Anterior cingulate cortex (tissue), 58 donors: ENCODE measurements at regions not wholly inside any gene's neighbourhood (a gene's known extent, or its start where the extent isn't known, plus 50 kb on each side); places are given as distances from the start of the nearest gene placed in this dataset.
"Not testable (repeated sequence)": the region's sequence is repeated elsewhere in the genome, so short reads cannot be mapped to it uniquely, and the experiment has no call there.

Source experiments
- DNase-seq, 58 donors: peaks; one replicate each; lab custom pipeline; 2025; lab: John Stamatoyannopoulos, UW

DNA sequence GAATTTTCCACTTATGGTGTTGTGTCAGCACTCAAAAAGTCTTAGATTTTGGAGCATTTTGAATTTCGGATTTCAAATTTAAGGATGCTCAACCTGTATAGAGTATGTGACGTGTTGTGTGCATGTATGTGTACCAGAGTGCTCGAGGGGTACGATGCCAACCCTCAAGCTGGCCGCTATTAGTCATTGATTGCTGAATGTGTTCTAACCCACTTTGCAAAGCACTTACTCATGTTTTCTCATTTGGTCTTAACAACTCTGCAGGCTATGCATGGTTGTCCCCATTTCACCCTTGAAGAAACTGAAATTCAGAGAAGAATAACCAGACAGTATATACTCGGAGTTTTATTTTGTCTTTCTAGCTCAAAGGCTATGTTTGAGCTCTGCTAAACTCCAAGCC is 196.4 kb upstream of the TENM4 start:
- DNase-seq, result no peak

DNA sequence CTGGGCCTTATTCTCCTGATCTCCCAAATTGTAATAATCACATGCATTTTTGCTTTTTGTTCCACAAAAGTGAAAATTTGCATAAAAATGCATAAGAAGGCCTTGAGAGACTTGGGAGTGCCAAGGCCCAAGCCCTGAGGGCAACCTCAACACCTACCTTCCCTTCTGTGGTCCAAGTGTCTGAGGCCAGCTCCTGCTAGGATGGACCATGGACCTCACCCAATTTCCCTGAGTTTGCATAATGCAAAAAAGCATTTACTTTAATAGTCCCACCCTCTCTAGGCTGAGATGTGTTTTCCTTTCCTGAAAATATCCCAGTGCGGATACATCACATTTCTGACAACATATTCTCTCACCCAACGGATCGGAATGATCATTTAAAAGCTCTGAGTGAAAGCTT is 194.1 kb upstream of the TENM4 start:
- no peak for DNase-seq

DNA sequence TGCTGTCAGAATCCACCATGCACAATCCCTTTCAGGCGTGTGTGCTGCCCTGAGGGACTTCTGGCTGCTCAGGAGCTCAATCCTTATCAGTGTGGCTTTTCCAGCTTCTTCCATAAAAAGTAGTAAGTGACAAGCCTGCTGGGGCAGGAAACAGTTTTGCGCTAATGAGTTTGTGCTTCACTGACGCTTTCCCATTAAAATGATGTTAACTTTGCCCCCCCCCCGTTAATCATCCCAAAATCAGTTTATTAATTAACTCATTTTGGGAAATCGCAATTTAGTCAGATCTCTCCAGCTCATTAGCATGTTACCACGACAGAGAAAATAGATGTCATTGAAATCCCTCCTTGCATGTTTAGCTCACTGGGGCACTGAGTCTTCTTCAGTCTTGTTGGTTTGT is 186.5 kb upstream of the TENM4 start:
- DNase-seq, result no peak

DNA sequence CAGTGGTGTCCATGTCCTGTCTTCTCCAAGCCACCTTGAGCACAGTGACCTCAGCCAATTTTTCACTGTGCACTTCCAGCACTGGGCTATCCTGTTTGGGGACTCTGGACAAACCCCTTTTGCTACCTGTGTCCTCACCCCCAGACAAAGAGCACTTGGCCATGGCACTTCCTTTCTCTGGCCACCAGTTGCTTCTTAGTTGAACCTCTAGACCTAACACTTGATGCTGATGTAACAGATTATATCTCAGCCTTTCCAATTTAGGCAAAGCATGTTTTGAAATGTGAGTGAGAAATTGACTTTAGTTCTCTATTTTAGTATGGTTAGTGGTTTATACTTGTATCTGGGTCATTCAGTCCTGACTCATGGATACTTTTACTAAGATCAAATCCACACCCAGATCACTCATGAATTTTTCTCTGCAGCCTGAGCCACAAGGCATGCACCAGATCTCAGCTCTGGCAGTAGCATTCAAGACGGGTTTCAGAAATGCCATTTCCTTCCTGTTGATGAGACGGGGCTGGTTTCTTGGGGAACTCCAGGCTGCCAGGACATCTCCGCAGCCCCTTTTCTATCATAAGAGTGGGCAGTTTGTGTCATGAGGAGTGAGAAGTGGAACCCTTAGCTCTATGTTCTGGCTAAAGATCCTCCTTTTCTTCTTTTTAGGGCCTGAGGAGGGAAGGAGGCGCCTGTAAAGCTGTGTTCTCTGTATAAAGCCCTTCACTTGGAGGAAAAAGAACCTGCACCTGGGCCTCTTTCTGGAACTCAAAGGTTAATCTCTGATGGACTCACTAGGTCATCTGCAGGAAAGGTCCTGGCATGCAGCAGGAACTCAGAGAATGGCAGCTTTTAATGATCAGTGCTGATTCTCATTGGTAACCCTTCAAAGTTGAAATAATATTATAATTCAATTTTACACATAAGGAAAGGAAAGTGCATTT is 185.6 kb upstream of the TENM4 start:
- no peak for DNase-seq

DNA sequence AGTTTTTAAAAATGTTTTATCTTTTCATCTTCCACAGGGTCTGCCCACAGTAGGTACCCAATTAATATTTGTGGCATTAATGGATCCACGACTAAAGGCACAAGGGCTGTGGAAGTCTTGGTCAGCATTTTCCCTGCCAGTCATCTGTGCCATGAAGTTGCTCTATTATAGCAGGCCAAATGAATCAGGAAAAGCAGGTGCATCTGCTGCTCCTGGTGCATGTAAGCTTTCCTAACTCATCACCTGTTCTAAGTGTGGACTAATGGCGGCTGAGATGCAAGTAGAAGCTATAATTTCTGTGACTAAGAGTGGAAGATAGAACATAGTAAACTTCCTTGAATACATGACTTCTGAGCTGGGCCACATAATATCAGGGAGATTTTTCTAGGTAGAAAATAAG is 182.5 kb upstream of the TENM4 start:
- no peak for DNase-seq

DNA sequence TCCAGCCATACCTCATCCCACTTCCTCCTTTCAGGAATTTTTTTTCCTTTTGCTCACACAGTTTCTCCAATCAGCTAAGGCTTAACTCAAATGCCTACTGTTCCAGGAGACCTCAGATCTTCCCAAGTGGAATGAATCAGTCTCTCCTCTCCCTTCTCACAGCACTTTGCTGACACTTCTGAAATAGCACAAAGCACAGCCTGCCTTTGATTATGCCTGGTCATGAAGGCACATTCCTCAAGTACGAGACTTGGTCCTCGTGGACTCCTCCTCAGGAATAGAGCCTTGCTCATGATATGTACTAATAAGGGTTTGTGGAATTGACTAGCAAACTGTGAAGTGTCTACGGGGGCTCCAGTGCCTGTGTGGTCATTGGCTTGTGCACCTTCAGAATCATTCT is 176.7 kb upstream of the TENM4 start:
- no peak for DNase-seq

DNA sequence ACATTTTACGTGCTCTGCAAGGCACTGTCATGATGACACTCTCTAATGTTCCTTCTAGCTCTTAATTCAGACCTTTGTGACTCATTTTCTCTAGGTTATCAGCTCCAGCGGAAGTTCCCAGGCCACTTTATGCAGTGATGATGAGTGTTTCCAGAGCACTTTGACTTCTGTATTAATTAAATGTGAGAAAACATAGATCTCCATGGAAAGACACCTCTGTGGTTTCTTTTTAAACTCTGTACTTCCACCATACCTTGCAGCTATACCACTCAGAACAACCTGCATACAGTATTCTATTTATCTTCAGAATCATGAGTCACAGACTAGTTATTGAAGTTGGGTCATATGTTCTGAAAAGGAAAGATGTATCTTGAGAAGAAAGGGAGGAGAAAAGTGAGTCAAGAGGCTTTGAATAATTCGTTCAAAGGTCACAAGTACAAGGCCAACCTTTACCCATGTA is 175.6 kb upstream of the TENM4 start:
- no peak for DNase-seq

DNA sequence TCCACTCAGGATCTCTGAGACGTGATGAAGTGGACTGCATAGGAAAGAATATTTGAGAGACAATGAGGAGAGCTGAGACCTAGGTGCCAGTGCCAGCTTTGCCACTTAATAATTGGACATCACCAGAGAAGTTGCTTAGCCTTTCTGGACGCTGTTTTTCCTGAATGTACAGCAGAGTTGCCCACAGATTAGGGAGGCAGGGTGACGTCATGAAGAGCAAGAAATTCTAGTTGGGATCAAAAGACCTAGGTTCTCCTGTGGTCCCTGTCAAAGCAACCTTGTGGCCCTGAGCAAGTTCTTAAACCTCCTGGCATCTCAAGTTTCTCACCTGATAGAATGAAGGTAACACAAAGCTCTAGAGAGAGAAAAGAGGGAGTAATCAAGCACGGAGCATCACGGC is 174.6 kb upstream of the TENM4 start:
- DNase-seq, result no peak

DNA sequence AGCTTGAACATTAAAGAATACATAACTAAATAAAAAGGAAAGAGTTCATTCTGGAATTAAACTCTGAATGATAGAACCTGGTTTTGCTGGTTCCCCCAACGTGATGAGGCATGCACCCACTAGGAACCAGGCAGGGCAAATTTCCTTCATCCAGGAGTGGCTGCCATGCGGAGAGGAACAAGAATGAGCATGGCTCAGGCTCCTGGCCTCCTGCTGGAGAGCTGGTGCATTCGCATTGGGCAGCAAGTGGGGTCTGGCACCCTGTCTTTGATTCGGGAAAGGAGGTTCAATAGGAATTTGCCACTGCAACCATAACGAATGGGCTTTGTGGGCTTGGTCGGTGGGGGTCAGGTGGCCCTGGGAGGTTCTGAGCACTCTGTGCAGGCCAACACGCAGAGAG is 169.8 kb upstream of the TENM4 start:
- no peak for DNase-seq

DNA sequence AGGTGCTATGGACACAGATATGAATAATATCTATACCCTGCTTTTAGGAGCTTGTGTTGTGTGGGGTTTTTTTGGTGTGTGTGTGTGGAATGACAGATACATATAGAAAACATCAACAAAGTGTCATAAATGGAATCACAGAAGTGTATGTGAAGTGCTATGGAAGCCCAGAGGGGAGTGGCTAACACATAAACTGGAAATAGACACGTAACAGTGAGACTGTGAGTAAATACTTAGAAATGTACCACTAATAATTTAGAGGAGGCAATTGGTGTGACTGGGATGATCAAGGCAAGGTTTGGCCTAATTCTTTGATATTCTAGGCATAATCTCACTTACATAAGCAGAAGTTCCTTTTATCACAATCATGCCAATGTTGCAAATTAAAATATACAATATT is 169.3 kb upstream of the TENM4 start:
- no peak for DNase-seq

DNA sequence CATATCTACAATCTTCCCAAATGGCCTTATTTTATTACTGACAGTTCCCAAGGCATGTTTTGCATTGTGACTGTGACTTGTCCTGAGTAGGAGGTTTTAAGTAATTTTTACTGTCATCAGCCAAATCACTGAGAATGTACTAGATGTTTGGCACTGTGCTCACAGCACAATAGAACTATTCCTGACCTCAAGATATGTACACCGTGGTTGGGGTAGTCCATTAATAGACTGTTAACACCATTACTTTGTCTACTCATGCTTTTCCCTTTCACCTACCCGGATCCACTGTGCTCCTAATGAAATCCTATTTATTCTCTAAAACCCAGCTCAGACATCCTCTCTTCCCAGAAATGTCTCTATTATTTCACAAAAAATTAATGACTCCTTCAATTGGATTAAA is 168.7 kb upstream of the TENM4 start:
- DNase-seq, result no peak

DNA sequence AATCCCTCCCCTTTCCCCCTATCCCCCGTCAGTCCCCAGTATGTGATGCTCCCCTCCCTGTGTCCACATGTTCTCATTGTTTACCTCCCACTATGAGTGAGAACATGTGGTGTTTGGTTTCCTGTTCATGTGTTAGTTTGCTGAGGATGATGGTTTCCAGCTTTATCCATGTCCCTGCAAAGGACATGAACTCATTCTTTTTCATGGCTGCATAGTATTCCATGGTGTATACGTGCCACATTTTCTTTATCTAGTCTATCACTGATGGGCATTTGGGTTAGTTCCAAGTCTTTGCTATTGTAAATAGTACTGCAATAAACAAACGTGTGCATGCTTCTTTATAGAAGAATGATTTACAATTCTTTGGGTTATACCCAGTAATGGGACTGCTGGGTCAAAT is 165.6 kb upstream of the TENM4 start:
- DNase-seq, result not testable (repeated sequence)

DNA sequence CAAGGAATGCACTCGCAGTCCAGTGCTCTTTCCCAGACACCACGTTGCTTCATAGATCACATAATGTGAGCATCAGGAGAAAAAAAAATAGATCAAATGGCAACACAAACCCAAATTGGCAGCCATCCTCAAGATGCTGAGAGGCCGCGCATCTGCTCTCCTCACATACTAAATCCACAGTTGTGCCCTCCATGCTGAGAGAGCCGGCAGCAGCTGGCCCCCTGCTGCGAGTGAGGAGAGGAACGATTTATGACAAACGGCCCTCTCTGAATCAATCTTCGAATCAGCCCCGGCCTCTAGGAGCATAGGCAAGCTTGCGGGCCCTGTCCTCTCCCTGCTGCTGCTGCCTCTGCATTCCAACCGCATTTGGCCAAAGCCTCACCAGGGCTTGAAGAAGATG is 159.9 kb upstream of the TENM4 start:
- DNase-seq, result no peak

DNA sequence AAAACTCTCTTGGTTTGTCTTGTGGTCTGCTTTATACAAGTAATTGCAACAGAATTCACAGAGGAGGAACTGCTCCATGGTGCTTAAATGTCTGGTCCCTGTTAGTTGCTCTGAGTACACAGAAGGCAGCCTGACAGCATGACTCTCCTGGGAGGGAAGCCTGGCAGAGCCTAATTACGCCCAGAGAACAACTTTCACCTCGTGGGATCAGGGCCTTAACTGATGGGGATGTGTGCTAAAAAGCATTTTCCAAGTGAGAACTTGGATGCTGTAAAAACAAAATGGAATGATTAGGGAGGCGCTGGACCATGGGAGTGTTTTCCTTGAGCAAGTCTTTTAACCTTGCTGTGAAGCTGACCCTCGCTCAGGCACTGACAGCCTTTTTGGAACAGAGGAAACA is 154.0 kb upstream of the TENM4 start:
- no peak for DNase-seq

DNA sequence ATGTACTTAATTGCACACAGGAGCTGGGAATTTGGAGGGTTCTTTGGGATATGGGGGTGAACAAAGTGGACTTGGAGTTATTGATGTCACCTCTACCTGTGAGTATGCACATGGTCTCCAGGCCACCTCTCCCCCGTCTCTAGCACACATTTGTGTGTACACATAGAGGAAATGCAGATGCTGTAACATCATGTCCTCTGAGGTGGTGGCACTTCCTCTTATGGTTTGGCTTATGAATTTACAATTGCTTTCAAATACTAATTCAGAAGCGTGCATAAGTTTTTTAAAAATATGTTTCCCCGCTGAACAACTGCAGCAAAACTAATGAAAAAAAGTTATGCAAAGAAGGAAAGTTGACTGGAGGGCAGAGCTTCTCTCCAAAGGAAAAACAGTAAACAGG is 152.0 kb upstream of the TENM4 start:
- no peak for DNase-seq

DNA sequence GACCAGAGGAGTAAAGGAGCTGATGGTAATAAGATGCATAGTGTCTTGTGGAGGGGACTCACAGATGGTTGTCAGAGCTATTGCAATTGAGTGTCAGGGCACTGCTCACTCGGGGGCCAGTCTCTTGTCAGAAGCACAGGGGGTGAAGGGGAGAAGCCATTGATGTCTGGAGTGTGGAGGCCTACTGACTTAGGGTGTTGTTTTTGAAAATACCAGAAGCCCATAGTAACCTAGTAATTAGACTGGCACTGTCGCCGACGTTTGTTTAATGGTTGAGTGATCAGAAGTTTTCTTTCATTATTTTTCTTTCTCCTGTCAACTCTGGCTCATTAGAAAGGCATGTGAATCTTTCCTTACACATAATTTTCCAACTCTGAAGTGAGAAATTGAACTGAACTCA is 151.6 kb upstream of the TENM4 start:
- DNase-seq, result no peak

DNA sequence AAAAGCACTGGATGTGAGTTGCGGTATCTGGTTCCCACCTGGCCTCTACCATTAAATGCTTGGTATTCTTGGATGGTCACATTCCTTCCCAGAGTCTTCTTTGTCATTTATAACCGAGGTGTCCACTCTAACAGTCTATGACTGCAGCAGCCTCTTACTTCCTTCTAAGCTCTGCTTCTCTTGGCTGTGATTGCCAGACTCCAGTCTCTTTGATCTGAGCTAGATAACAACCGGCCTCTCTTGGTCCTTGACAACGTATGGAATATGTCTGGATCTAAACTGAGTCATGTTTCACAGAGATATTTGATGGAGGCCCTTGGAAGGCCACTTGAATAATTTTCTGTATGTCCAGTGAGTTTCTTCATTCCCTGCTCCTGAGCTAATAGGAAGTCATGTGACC is 141.6 kb upstream of the TENM4 start:
- DNase-seq, result no peak

DNA sequence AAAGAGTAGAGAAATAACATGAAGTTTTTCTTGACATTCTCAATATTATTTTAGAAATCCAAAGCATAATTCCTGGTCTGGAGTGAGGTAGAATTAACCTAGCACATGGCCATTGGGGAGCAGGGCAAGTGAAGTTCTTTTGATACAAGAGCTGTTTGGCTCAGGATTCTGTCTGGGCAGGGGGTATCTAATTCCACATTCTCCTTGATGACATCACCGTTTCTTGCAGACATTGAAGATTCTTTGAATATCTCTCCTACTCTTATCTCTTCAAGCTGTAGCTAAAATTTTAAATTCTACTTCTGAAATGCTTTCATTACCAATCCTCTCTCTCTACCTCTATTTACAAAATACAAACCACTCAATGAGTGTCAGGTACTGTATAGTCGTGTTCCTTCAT is 138.2 kb upstream of the TENM4 start:
- no peak for DNase-seq

DNA sequence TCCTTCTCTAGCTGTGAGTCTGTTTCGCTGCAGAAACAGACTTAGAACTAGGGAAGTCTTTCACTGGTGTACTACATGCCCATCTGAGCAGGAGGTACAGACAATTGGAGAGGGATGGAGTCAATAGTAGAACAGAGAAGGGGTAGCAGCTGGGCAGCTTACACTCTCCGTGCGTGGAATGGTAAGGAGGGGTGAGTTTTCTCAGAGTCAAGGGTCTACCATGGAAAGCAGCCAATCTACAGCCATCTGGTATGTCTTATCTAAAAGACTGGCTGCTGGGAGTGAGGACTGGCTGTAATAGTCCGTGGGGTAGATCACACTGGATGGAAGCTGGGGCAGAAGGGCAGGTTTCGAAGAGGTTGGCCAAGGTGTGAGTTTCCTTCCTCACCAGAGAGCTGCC is 137.3 kb upstream of the TENM4 start:
- no peak for DNase-seq

DNA sequence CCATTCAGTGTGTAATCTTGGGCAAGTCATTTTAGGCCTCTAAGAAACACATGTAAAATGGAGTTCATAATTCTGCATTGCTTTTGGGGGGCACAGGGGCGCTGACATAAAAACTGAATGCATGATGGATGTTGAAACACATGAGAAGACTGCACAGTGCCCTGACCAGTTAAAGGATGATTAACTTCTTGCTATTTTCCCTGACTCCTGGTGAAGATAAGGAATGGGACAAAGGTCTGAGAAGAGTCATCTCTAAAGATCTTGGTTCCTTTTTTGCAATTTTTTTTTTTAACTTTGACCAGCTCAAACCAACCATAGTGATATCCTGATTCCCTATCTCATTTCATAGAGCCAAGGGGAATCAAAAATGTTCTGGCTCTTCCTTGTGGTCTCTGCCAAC is 134.9 kb upstream of the TENM4 start:
- no peak for DNase-seq

DNA sequence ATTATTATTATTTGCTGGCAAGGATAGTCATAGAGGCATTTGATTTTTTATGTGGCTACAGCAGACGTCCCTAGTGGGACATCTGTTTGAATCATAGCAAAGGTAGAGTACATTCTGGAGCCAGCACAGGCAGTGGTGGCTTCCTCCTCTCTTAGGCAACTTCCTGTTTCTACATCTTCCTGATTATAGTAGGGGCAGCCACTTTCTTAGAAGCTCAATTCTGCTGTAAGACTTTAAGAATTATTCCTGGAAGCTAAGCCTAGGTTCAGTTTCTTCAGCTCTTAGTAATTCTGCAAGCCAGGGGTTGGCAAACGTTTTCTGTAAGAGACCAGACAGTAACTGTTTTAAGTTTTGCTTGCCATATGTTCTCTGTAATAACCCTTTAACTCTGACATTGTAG is 129.3 kb upstream of the TENM4 start:
- DNase-seq, result no peak

DNA sequence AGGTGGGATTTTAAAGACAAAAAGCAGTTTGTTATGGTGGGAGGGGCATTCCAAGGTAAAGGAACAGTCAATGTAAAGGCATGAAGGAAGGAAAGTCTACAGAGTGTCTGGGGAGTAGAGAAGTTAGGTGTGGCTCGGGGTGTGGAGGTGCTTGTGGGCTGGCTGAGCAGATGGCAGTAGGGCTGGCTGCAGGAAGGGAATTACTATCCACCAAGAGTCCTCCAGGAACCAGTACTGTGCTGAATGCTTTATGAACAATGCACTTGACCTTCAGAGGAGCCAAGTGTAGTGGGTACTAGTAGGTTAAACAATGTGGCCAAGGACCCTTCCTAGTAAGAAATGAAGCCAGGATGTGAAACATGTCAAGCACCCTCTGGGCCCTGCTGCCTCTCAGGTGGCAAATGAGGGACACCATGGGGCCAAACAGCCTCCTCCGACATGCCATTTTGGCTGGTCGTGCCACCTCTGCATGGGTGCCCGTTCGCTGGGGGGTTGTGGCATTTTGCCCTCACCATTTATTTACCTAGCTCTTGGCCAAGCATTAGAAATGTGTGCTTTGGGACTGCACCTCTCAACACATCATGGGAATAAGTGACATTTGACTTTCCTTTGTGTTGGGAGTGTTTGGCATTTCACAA is 123.6 kb upstream of the TENM4 start:
- no peak for DNase-seq
